HEK293 (cell line): ENCODE measurements at regions not wholly inside any gene's neighbourhood (a gene's known extent, or its start where the extent isn't known, plus 50 kb on each side); places are given as distances from the start of the nearest gene placed in this dataset.

Experiments used
- GLIS1 ChIP-seq: fragments of 450-650 bp; formaldehyde crosslinking; IDR thresholded peaks from 2 replicates; pipeline ENCODE4 v1.5.1; 2016; ENCODE audit warnings: missing biosample characterization, missing genetic modification characterization
- HOXA7 ChIP-seq: sonication (generic); formaldehyde crosslinking; IDR thresholded peaks from 2 replicates; pipeline ENCODE4 v1.8.1; 2022; ENCODE audit warnings: missing genetic modification reagents, borderline replicate concordance
- MYNN ChIP-seq: fragments of 450-650 bp; formaldehyde crosslinking; IDR thresholded peaks from 2 replicates; pipeline ENCODE4 v1.5.1; 2016; ENCODE audit warnings: missing biosample characterization, missing genetic modification characterization, borderline replicate concordance
- ZBTB1 ChIP-seq: fragments of 450-650 bp; formaldehyde crosslinking; IDR thresholded peaks from 2 replicates; pipeline ENCODE4 v1.5.1; 2016; ENCODE audit warnings: missing biosample characterization, missing genetic modification characterization
- ZNF354C ChIP-seq: fragments of 450-650 bp; formaldehyde crosslinking; IDR thresholded peaks from 2 replicates; pipeline ENCODE4 v1.5.1; 2016; ENCODE audit warnings: missing biosample characterization, missing genetic modification characterization, low read depth, borderline replicate concordance
- ZNF391 ChIP-seq: fragments of 450-650 bp; formaldehyde crosslinking; IDR thresholded peaks from 2 replicates; pipeline ENCODE4 v1.5.1; 2016; ENCODE audit warnings: low read depth, missing biosample characterization, missing genetic modification characterization, borderline replicate concordance
- ZNF707 ChIP-seq: fragments of 450-650 bp; formaldehyde crosslinking; IDR thresholded peaks from 2 replicates; pipeline ENCODE4 v1.5.1; 2016; ENCODE audit warnings: missing biosample characterization, missing genetic modification characterization
- TF ChIP-seq, protein P1 (sequence below): fragments of 450-650 bp; formaldehyde crosslinking; IDR thresholded peaks from 2 replicates; pipeline ENCODE4 v1.5.1; 2016; ENCODE audit warnings: missing biosample characterization, missing genetic modification characterization
- TF ChIP-seq, protein P2 (sequence below): fragments of 450-650 bp; formaldehyde crosslinking; IDR thresholded peaks from 2 replicates; pipeline ENCODE4 v1.5.1; 2017; ENCODE audit warnings: missing biosample characterization, missing genetic modification characterization

DNA sequence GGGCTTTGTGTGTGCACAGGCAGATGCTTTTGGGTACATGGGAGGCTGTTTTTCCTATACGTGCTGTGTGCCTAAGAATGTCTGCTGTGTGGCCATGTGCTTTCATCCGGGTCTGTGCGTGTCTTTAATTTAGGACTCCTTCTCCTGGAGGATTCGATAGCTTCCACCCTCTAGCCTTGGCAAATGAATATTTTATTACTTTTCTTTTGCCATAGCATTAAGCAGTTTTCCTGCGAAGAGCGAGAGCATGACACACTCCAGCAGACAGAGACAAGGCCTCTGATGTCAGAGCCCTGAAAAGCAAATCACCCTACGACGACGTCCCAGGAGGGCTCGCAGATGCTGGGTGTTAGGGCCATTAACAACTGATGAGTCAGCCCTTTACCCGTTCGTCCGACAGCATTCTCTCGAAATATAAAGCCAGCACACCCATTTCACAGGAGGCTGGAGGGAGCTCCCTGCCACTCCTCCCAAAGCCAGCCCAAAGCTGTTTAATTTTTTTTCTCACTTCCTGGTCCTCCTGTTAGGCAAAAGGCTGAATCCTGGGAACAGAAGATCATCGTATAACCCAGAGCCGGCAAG, 311.3 kb upstream of the ZMIZ1 start:
- no peak for TF ChIP-seq HOXA7 (CRISPR knock-in tag)
- no peak for TF ChIP-seq ZNF707 (tag by site-specific recombination)
- TF ChIP-seq, protein P1, sequence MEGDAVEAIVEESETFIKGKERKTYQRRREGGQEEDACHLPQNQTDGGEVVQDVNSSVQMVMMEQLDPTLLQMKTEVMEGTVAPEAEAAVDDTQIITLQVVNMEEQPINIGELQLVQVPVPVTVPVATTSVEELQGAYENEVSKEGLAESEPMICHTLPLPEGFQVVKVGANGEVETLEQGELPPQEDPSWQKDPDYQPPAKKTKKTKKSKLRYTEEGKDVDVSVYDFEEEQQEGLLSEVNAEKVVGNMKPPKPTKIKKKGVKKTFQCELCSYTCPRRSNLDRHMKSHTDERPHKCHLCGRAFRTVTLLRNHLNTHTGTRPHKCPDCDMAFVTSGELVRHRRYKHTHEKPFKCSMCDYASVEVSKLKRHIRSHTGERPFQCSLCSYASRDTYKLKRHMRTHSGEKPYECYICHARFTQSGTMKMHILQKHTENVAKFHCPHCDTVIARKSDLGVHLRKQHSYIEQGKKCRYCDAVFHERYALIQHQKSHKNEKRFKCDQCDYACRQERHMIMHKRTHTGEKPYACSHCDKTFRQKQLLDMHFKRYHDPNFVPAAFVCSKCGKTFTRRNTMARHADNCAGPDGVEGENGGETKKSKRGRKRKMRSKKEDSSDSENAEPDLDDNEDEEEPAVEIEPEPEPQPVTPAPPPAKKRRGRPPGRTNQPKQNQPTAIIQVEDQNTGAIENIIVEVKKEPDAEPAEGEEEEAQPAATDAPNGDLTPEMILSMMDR (tag by site-specific recombination), result no peak
- TF ChIP-seq ZNF354C (tag by site-specific recombination), result no peak
- TF ChIP-seq, protein P2, sequence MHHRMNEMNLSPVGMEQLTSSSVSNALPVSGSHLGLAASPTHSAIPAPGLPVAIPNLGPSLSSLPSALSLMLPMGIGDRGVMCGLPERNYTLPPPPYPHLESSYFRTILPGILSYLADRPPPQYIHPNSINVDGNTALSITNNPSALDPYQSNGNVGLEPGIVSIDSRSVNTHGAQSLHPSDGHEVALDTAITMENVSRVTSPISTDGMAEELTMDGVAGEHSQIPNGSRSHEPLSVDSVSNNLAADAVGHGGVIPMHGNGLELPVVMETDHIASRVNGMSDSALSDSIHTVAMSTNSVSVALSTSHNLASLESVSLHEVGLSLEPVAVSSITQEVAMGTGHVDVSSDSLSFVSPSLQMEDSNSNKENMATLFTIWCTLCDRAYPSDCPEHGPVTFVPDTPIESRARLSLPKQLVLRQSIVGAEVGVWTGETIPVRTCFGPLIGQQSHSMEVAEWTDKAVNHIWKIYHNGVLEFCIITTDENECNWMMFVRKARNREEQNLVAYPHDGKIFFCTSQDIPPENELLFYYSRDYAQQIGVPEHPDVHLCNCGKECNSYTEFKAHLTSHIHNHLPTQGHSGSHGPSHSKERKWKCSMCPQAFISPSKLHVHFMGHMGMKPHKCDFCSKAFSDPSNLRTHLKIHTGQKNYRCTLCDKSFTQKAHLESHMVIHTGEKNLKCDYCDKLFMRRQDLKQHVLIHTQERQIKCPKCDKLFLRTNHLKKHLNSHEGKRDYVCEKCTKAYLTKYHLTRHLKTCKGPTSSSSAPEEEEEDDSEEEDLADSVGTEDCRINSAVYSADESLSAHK (tag by site-specific recombination), result no peak
- no peak for TF ChIP-seq MYNN (tag by site-specific recombination)
- no peak for TF ChIP-seq ZNF391 (tag by site-specific recombination)
- no peak for TF ChIP-seq GLIS1
- TF ChIP-seq ZBTB1 (tag by site-specific recombination), result no peak
